GM06990 (cell line): ENCODE measurements at regions not wholly inside any gene's neighbourhood (a gene's known extent, or its start where the extent isn't known, plus 50 kb on each side); places are given as distances from the start of the nearest gene placed in this dataset.
A peak's percentile ranks its signal among the peaks of the same experiment; 100 is the strongest.

Experiments
- DNase-seq: peaks from one replicate; pipeline ENCODE4 v3.0.0-alpha.2; 2011; ENCODE audit not compliant: insufficient read length; ENCODE audit errors: extremely low read depth
- H3K27me3 ChIP-seq: replicated peaks from 2 replicates; pipeline ENCODE4 v1.6.0; 2011; ENCODE audit warnings: low read length; ENCODE audit not compliant: control insufficient read depth, insufficient read depth
- H3K36me3 ChIP-seq: 2 replicates; pipeline ENCODE4 v1.5.1; 2011; ENCODE audit warnings: low read length; ENCODE audit not compliant: control insufficient read depth, insufficient read depth
- H3K4me3 ChIP-seq: replicated peaks from 2 replicates; pipeline ENCODE4 v1.5.1; 2011; ENCODE audit warnings: low read depth, mild to moderate bottlenecking, control low read depth, low read length
- CTCF ChIP-seq: IDR thresholded peaks from 2 replicates; pipeline ENCODE4 v1.5.1; 2011; ENCODE audit warnings: low read length, control low read depth, mild to moderate bottlenecking, inconsistent platforms; ENCODE audit not compliant: insufficient read depth, poor library complexity, severe bottlenecking

- H3K36me3 ChIP-seq = no peaks in the 10 kb centered on the region
- TF ChIP-seq CTCF = no peak
- H3K27me3 ChIP-seq = no peaks in the 10 kb centered on the region
- no peak for DNase-seq
- no peak overlapping the region for H3K4me3 ChIP-seq
Observed at GRCh38 chr9:7363777-7364477, 435.7 kb downstream of the DMAC1 start.

- Histone ChIP-seq H3K36me3 (no peaks in the 10 kb centered on the region), H3K4me3 (no peak overlapping the region), H3K27me3 (no peaks in the 10 kb centered on the region)
- DNase-seq = no peak
- no peak for TF ChIP-seq CTCF
Observed at GRCh38 chr9:7360513-7360912, 439.1 kb downstream of the DMAC1 start.

- Histone ChIP-seq H3K4me3 (no peak overlapping the region), H3K27me3 (no peaks in the 10 kb centered on the region), H3K36me3 (no peaks in the 10 kb centered on the region)
- peak; percentile 21 for TF ChIP-seq CTCF
- DNase-seq = no peak
Observed at GRCh38 chr9:7358876-7359275, 440.7 kb downstream of the DMAC1 start.

- DNase-seq = no peak
- TF ChIP-seq CTCF = no peak
- Histone ChIP-seq H3K27me3 (no peaks in the 10 kb centered on the region), H3K36me3 (no peaks in the 10 kb centered on the region), H3K4me3 (no peak overlapping the region)
Observed at GRCh38 chr9:7354704-7355103, 444.9 kb downstream of the DMAC1 start.

GRCh38 chr9:7348692-7349091 is 450.9 kb downstream of the DMAC1 start:
- no peak for TF ChIP-seq CTCF
- H3K36me3 ChIP-seq = no peaks in the 10 kb centered on the region
- H3K27me3 ChIP-seq = no peaks in the 10 kb centered on the region
- no peak overlapping the region for H3K4me3 ChIP-seq
- no peak for DNase-seq

- Histone ChIP-seq H3K36me3 (no peaks in the 10 kb centered on the region), H3K4me3 (no peak overlapping the region), H3K27me3 (no peaks in the 10 kb centered on the region)
- no peak for TF ChIP-seq CTCF
- no peak for DNase-seq
Observed at GRCh38 chr9:7347556-7347955, 452.0 kb downstream of the DMAC1 start.
